OCI-M1 (cell line): ENCODE measurements at regions not wholly inside any gene's neighbourhood (a gene's known extent, or its start where the extent isn't known, plus 50 kb on each side); places are given as distances from the start of the nearest gene placed in this dataset.

Source experiments
- DNase-seq: peaks from one replicate; lab custom pipeline; 2025; lab: John Stamatoyannopoulos, UW

GRCh38 chr16:76182041-76182635 is 95.1 kb upstream of the CNTNAP4 start:
- no peak for DNase-seq

- DNase-seq, result no peak
Observed at GRCh38 chr16:76183647-76184046, 93.6 kb upstream of the CNTNAP4 start.

DNA sequence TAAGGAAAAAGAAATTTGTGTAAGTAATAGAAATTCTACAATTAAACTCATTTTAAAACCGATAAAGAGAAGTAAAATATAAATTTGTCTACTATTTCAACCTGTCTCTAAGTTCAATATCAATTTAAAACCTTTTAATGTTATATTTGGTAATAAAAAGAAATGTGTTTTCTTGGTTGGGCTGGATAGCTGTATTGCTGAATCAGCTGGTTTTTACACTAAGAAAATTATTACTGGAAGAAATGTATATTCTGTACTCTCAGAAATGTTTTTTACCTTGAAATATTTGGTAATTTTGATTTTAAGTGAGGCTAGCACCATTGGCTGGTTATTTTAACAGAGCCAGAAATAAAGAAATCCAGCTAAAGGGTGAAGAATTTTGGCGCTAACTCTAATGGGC is 87.1 kb upstream of the CNTNAP4 start:
- no peak for DNase-seq

GRCh38 chr16:76190480-76190879 is 86.7 kb upstream of the CNTNAP4 start:
- no peak for DNase-seq

DNA sequence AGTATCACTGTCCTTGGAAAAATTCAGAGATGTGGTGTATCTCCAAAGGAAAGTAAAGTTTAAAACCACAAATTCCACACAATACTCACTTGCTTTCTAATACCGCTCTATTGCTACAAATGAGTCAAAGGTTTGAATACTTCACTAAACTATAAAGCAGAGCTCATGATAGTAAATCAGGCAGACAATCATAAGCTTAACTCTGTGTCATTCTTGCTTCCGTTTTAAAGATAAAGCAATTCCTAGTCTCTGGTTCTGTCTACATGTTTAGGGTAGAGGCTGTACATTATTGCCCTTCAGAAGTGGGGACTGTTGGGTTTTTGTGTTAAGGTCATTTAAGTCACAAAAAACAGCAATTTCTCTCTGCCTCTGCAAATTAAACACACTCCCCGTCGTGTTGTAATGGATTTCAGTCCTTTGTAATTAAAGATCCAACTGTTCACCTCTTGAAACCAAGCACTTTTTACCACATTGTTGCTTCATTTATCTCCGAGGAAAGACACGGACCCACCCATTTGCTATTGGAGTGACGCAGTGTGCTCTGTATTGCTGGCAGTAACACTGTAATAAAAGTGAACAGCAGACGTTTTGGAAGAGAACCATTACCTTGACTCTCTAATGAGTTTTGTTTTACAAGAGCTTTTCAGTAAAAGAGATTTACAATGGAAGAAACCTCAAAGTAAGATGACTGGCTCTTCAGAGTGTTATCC is 83.1 kb upstream of the CNTNAP4 start:
- DNase-seq, result peak; percentile 36

- no peak for DNase-seq
Observed at GRCh38 chr16:76194616-76195015, 82.6 kb upstream of the CNTNAP4 start.

DNA sequence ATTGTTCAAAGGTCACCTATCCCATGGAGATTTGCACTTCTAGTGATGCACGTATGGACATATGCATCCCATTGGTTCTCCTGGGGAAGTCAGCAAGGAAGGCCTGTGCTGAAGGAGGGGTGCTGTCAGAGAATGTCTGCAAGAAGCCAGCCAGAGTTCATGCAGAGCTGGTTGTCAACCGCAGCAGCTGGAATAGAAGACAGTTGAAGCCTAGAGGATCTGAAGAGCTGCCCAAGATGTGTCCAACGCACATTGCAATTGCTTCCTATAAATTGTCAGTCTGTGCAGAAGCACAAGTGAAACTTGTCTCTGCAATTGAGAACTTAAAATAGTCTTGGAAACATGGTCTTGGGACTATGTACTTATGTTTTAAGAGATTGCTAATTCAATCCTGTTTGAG is 82.1 kb upstream of the CNTNAP4 start:
- no peak for DNase-seq

GRCh38 chr16:76195648-76196047 is 81.6 kb upstream of the CNTNAP4 start:
- DNase-seq, result no peak

GRCh38 chr16:76197900-76198299 is 79.3 kb upstream of the CNTNAP4 start:
- DNase-seq, result no peak

DNA sequence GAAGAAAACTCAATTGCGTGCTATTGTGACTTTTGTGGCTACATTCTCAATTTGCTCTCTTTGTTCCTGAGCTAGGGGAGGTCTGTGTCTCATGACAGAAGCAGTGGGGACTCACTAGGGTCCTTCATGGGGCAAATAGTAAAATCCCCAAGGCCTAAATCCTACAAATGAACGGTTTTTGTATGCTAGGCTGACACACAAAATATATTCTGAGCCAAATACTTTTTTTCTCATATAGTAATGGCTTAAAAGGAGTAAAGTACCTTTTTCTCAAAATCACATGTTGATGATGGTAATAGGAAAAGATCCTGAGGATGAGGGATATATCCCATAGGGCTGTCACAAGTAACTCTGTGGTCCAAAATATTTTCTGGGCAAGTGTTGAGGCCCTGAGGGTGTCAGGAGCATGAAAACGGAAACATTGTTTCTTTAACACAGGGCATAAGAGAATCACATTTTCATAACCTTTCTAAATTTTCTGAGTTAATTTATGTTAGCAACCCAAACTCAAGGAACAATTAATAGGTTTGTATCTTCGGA is 77.5 kb upstream of the CNTNAP4 start:
- DNase-seq, result no peak

DNA sequence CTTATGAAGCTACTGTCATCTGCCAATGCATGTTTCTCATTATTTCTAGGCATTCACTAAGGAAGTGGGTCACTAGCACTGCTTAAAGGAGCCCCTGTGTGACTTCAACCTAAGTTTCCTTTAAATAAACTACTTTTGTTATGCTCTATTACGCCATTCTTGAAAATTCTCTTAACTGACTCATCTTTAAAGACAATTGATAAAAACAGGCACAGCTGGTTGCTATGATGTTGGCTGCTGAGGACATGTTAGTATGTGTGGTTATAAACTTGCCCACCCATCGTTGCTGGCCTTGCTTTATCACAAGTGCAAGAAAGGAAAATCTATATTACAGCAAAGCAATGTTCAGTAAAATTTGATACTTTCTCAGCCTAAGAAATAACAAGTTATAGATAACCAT is 75.8 kb upstream of the CNTNAP4 start:
- DNase-seq, result no peak

DNA sequence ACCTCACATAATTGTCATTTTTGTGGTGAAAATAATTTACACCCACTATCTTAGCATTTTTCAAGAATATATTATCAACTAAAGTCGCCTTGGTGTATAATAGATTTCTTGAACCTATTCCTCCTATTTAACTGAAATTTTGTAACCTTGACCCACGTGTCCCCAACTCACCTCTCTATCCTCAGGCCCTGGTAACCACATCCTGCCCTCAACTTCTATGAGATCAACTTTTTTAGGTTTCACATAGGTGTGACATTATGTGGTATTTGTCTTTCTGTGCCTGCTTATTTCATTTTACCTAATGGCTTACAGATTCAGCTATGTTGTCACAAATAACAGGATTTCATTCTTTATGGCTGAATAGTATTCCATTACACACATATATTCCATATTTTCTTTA is 73.0 kb upstream of the CNTNAP4 start:
- no peak for DNase-seq

GRCh38 chr16:76207270-76207669 is 69.9 kb upstream of the CNTNAP4 start:
- DNase-seq, result no peak

- no peak for DNase-seq
Observed at GRCh38 chr16:76210157-76210556, 67.0 kb upstream of the CNTNAP4 start.

GRCh38 chr16:76213860-76214259 is 63.3 kb upstream of the CNTNAP4 start:
- no peak for DNase-seq

DNA sequence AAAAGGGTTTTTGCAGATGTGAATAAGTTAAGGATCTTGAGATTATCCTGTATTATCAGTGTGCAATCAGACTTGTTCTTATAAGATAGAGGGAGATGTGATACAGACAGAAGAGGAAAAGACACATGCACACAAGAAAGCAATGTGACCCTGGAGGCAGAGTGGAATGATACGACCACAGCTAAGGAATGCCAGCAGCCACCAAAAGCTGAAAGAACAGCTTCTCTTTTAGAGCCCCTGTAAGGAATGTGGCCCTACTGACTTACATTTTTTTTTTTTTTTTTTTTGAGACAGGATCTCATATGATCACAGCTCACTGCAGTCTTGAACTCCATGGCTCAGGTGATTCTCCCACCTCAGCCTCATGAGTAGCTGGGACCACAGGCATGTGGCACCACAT is 62.3 kb upstream of the CNTNAP4 start:
- DNase-seq, result no peak

GRCh38 chr16:76222087-76222486 is 55.1 kb upstream of the CNTNAP4 start:
- DNase-seq, result no peak

DNA sequence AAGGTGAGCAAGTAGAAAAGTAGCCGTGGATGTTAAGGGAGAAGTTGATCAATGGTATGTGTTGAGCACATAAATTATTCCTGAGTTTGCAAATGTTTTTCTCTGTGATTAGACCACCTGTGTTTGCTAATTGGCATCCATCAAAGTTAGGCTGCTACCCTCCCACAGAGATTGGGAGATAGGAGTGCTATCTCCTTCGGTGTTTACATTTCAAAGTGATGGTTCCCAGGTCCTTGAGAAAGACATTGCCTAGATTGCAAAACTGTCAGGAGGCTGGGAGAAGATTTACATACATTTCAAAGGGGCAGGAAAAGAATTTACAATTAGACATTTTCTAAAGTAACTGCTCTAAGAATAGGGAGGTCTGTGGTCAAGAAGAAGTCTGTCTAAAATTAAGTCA is 54.3 kb upstream of the CNTNAP4 start:
- no peak for DNase-seq

DNA sequence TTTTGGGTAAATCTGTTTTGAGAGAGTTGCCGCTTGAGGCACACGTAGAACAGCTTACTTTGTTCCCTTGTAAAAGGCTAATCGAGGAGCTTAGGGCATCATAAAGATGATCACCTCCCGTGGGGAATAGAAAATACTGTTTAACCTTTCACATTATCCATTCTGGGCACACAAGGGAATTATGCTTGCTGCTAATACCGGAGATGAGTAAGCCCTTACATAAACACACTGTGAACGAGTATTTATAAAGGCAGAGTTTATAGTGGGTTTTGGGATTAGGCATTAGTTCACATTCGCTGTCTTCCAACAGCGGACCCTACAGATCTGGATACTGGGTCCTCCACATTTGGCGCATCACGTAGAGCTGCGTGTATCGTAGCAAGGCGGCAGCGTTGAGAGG is 51.2 kb upstream of the CNTNAP4 start:
- DNase-seq, result no peak

DNA sequence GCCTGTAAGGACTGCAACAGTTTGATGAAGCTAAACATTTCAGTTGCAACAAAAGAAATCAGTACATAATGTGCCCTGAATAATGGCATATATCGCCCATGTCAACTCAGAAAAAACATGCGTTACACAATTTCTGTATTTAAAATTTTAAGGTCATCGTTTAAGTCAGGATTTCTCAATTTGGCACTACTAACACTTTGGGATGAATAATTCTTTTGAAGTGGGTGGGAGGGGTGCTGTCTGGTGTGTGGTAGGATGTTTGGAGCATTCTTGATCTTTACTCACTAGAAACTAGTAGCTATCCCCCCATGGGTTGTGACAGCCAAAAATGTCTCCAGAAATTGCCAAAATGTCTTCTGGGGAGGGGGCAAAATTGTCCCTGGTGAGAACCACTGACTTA is 50.7 kb upstream of the CNTNAP4 start:
- no peak for DNase-seq
